PC-3 (cell line): ENCODE measurements at regions not wholly inside any gene's neighbourhood (a gene's known extent, or its start where the extent isn't known, plus 50 kb on each side); places are given as distances from the start of the nearest gene placed in this dataset.

Experiments used
- ATAC-seq: fragments of 200-7000 bp; cut with Tn5 transposase; 2 replicates; pipeline ENCODE4 v1.9.1; 2020; ENCODE audit warnings: mild to moderate bottlenecking, moderate library complexity
- BruUV-seq: library from RNA; stranded (reverse); fragments of 400-500 nt; replicated peaks from 2 replicates; lab custom pipeline; 2021; lab: Mats Ljungman, UMichigan
- CTCF ChIA-PET: fragments of 300-600 bp; sonication (Branson Sonifier 250); formaldehyde crosslinking; loops from one replicate; lab custom pipeline; 2022; ENCODE audit warnings: antibody characterized with exemption; lab: Charles Lee
- POLR2A ChIA-PET: fragments of 300-600 bp; sonication (Branson Sonifier 250); formaldehyde crosslinking; loops from one replicate; lab custom pipeline; 2022; ENCODE audit warnings: antibody characterized with exemption; ENCODE audit not compliant: unreplicated experiment; lab: Charles Lee
- DNase-seq: peaks from one replicate; pipeline ENCODE4 v3.0.0-alpha.2; 2015
- H2AFZ ChIP-seq: fragments of 300-600 bp; sonication (generic); 2 replicates; pipeline ENCODE4 v1.6.0; 2016; ENCODE audit warnings: antibody characterized with exemption, low read length
- H3F3A ChIP-seq: fragments of 300-600 bp; sonication (generic); one replicate; pipeline ENCODE4 v1.6.0; 2017; ENCODE audit warnings: antibody characterized with exemption, low read length, control low read depth, mild to moderate bottlenecking; ENCODE audit not compliant: unreplicated experiment
- H3K27ac ChIP-seq: fragments of 300-600 bp; sonication (generic); 2 replicates; pipeline ENCODE4 v1.5.1; 2016; ENCODE audit warnings: mild to moderate bottlenecking, low read length
- H3K27me3 ChIP-seq: fragments of 300-600 bp; sonication (generic); 2 replicates; pipeline ENCODE4 v1.6.1; 2016; ENCODE audit warnings: low read length, mixed read lengths
- H3K36me3 ChIP-seq: fragments of 300-600 bp; sonication (generic); 2 replicates; pipeline ENCODE4 v1.6.1; 2016; ENCODE audit warnings: low read depth, mixed run types, low read length, mixed read lengths
- H3K4me1 ChIP-seq: fragments of 300-600 bp; sonication (generic); 2 replicates; pipeline ENCODE4 v1.5.1; 2016; ENCODE audit warnings: low read length; ENCODE audit not compliant: insufficient read depth
- H3K4me2 ChIP-seq: fragments of 300-600 bp; sonication (generic); 2 replicates; pipeline ENCODE4 v1.6.0; 2016; ENCODE audit warnings: low read length
- H3K4me3 ChIP-seq: fragments of 300-600 bp; sonication (generic); 2 replicates; pipeline ENCODE4 v1.5.1; 2016; ENCODE audit warnings: mild to moderate bottlenecking, low read length, mixed read lengths
- H3K79me2 ChIP-seq: fragments of 300-600 bp; sonication (generic); 2 replicates; pipeline ENCODE4 v1.6.1; 2017; ENCODE audit warnings: low read length, mixed read lengths
- H3K9ac ChIP-seq: fragments of 300-600 bp; sonication (generic); 2 replicates; pipeline ENCODE4 v1.6.0; 2016; ENCODE audit warnings: mild to moderate bottlenecking, low read length
- H3K9me2 ChIP-seq: fragments of 300-600 bp; sonication (generic); replicated peaks from 2 replicates; pipeline ENCODE4 v1.6.1; 2016; ENCODE audit warnings: mixed run types, low read length, mixed read lengths
- H3K9me3 ChIP-seq: fragments of 300-600 bp; sonication (generic); 2 replicates; pipeline ENCODE4 v1.6.1; 2016; ENCODE audit warnings: low read length, mixed read lengths
- H4K20me1 ChIP-seq: fragments of 300-600 bp; sonication (generic); 2 replicates; pipeline ENCODE4 v1.6.1; 2016; ENCODE audit warnings: low read length, mixed read lengths
- CTCF ChIP-seq: fragments of 300-600 bp; sonication (generic); conservative IDR thresholded peaks from 2 replicates; pipeline ENCODE4 v1.5.1; 2017; ENCODE audit warnings: antibody characterized with exemption, low read depth, mild to moderate bottlenecking, low read length
- EZH2 ChIP-seq: fragments of 300-600 bp; sonication (generic); IDR thresholded peaks from one replicate; pipeline ENCODE4 v1.6.1; 2017; ENCODE audit warnings: antibody characterized with exemption, mild to moderate bottlenecking, low read length; ENCODE audit not compliant: unreplicated experiment
- EZH2phosphoT487 ChIP-seq: fragments of 300-600 bp; sonication (generic); IDR thresholded peaks from 2 replicates; pipeline ENCODE4 v1.6.1; 2018; ENCODE audit warnings: mild to moderate bottlenecking, antibody characterized with exemption, low read length, borderline replicate concordance
- intact Hi-C: fragments of 100-400 bp; cut with micrococcal nuclease; formaldehyde crosslinking; loops from 2 replicates; pipeline ENCODE4 v1.9.0; 2023

GRCh38 chr15:69824877-69825406 is 272.8 kb downstream of the TLE3 start:
- Histone ChIP-seq H3K79me2 (no peaks in the 10 kb centered on the region), H3K4me1 (no peaks in the 10 kb centered on the region), H3K9me2 (no peaks in the 10 kb centered on the region), H3K9me3 (no peaks in the 10 kb centered on the region), H3K27me3 (peaks cover 37% of the 10 kb centered on the region), H3K36me3 (no peaks in the 10 kb centered on the region), H3F3A (no peaks in the 10 kb centered on the region), H4K20me1 (no peaks in the 10 kb centered on the region), H3K4me3 (no peak overlapping the region), H3K9ac (no peak overlapping the region), H3K27ac (no peak overlapping the region), H3K4me2 (no peak overlapping the region), H2AFZ (no peak overlapping the region)
- BruUV-seq, result no TSS peak
- no peak for TF ChIP-seq EZH2
- TF ChIP-seq EZH2phosphoT487, result no peak
- no peak for TF ChIP-seq CTCF
- ATAC-seq (no peak), DNase-seq (no peak)
- ChIA-PET POLR2A (no interaction called here), CTCF (no interaction called here)
- intact Hi-C loops, result no loop called here

- ATAC-seq (no peak), DNase-seq (no peak)
- H3K27me3 ChIP-seq, result peaks cover 37% of the 10 kb centered on the region
- H3K9ac ChIP-seq, result no peak overlapping the region
- H3F3A ChIP-seq, result no peaks in the 10 kb centered on the region
- no peaks in the 10 kb centered on the region for H3K9me2 ChIP-seq
- H3K4me1 ChIP-seq, result no peaks in the 10 kb centered on the region
- no peaks in the 10 kb centered on the region for H3K36me3 ChIP-seq
- ChIA-PET CTCF (no interaction called here), POLR2A (no interaction called here)
- H4K20me1 ChIP-seq, result no peaks in the 10 kb centered on the region
- H3K27ac ChIP-seq, result no peak overlapping the region
- TF ChIP-seq EZH2 (no peak), EZH2phosphoT487 (no peak), CTCF (no peak)
- H3K9me3 ChIP-seq, result no peaks in the 10 kb centered on the region
- H3K4me3 ChIP-seq, result no peak overlapping the region
- intact Hi-C loops, result no loop called here
- H3K4me2 ChIP-seq, result no peak overlapping the region
- no TSS peak for BruUV-seq
- no peak overlapping the region for H2AFZ ChIP-seq
- H3K79me2 ChIP-seq, result no peaks in the 10 kb centered on the region
These were observed 271.5 kb downstream of the TLE3 start for GRCh38 chr15:69825941-69826818.

- no peaks in the 10 kb centered on the region for H3F3A ChIP-seq
- no peaks in the 10 kb centered on the region for H3K79me2 ChIP-seq
- DNase-seq (no peak), ATAC-seq (no peak)
- H3K9me3 ChIP-seq, result no peaks in the 10 kb centered on the region
- no TSS peak for BruUV-seq
- no peak overlapping the region for H2AFZ ChIP-seq
- no peak overlapping the region for H3K4me3 ChIP-seq
- intact Hi-C loops, result no loop called here
- TF ChIP-seq CTCF (no peak), EZH2 (no peak), EZH2phosphoT487 (no peak)
- no peak overlapping the region for H3K4me2 ChIP-seq
- H3K36me3 ChIP-seq, result no peaks in the 10 kb centered on the region
- ChIA-PET POLR2A (no interaction called here), CTCF (no interaction called here)
- H3K9me2 ChIP-seq, result no peaks in the 10 kb centered on the region
- H4K20me1 ChIP-seq, result no peaks in the 10 kb centered on the region
- no peaks in the 10 kb centered on the region for H3K4me1 ChIP-seq
- peaks cover 38% of the 10 kb centered on the region for H3K27me3 ChIP-seq
- no peak overlapping the region for H3K9ac ChIP-seq
- H3K27ac ChIP-seq, result no peak overlapping the region
These were observed 270.9 kb downstream of the TLE3 start for GRCh38 chr15:69826819-69827175.
